ENCODE measurements at regions not wholly inside any gene's neighbourhood (a gene's known extent, or its start where the extent isn't known, plus 50 kb on each side); places are given as distances from the start of the nearest gene placed in this dataset.

GRCh38 chr5:9957214-9957613 is 292.5 kb downstream of the ATPSCKMT start:
- H3K27me3 Mint-ChIP-seq = no peaks in the 10 kb centered on the region
- H3K36me3 Mint-ChIP-seq = no peaks in the 10 kb centered on the region
- no peaks in the 10 kb centered on the region for H3K4me1 Mint-ChIP-seq
- no peak overlapping the region for H3K27ac Mint-ChIP-seq
- peaks cover 0 to 7% (median 5%) of the 10 kb centered on the region in 3 donors for H3K9me3 Mint-ChIP-seq
- no peak overlapping the region for H3K4me3 Mint-ChIP-seq

- Mint-ChIP-seq H3K9me3 (peaks cover 0 to 7% (median 7%) of the 10 kb centered on the region in 3 donors), H3K27ac (no peak overlapping the region), H3K36me3 (no peaks in the 10 kb centered on the region), H3K4me1 (no peaks in the 10 kb centered on the region), H3K4me3 (no peak overlapping the region), H3K27me3 (no peaks in the 10 kb centered on the region)
Observed at GRCh38 chr5:9956725-9957124, 293.0 kb downstream of the ATPSCKMT start.

DNA sequence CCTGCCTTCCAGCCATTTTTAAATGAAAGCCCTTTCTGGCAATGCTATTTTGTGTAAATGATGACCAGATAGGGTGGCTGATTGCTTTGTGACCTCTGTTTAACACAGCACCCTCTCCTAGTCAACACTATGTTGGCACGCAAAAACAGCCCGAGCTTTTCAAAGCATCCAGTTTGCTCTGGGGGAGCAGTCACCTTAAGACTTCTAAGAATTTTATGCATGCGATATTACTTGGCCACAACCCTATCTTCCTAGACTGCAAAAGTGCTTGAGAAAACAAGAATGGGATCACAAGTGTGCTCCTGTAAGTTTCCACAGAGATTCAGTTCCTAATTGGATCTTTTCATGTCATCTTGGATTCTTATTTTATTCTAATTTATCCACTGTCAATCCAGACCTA is 294.1 kb downstream of the ATPSCKMT start:
- Mint-ChIP-seq H3K4me3 (no peak overlapping the region), H3K4me1 (no peaks in the 10 kb centered on the region), H3K27me3 (no peaks in the 10 kb centered on the region), H3K27ac (no peak overlapping the region), H3K9me3 (peaks cover 0 to 7% (median 7%) of the 10 kb centered on the region in 3 donors), H3K36me3 (no peaks in the 10 kb centered on the region)

DNA sequence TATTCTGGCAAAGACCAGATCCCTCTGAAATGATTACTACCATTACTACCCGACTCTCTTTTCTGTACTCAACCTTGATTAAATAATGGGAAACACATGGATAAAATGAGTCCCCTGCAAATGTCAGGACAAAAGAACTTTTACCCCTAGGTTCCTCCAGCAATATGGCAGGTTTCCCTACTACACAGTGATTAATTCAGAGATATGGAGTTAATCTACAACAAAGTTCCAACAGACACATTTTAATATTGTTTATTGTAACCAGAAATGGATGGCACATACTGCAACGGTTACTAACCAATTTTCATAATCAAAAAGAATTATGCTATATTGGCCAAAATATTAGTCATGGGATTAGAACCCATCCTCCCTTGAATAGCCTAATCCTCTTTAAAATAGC is 294.8 kb downstream of the ATPSCKMT start:
- Mint-ChIP-seq H3K4me3 (no peak overlapping the region), H3K9me3 (peaks cover 0 to 7% (median 6%) of the 10 kb centered on the region in 3 donors), H3K36me3 (no peaks in the 10 kb centered on the region), H3K27ac (no peak overlapping the region), H3K4me1 (no peaks in the 10 kb centered on the region), H3K27me3 (no peaks in the 10 kb centered on the region)

GRCh38 chr5:9953691-9954090 is 296.0 kb downstream of the ATPSCKMT start:
- H3K27ac Mint-ChIP-seq = no peak overlapping the region
- H3K4me1 Mint-ChIP-seq = no peaks in the 10 kb centered on the region
- no peak overlapping the region for H3K4me3 Mint-ChIP-seq
- peaks cover 0 to 7% (median 7%) of the 10 kb centered on the region in 3 donors for H3K9me3 Mint-ChIP-seq
- H3K27me3 Mint-ChIP-seq = no peaks in the 10 kb centered on the region
- H3K36me3 Mint-ChIP-seq = no peaks in the 10 kb centered on the region

DNA sequence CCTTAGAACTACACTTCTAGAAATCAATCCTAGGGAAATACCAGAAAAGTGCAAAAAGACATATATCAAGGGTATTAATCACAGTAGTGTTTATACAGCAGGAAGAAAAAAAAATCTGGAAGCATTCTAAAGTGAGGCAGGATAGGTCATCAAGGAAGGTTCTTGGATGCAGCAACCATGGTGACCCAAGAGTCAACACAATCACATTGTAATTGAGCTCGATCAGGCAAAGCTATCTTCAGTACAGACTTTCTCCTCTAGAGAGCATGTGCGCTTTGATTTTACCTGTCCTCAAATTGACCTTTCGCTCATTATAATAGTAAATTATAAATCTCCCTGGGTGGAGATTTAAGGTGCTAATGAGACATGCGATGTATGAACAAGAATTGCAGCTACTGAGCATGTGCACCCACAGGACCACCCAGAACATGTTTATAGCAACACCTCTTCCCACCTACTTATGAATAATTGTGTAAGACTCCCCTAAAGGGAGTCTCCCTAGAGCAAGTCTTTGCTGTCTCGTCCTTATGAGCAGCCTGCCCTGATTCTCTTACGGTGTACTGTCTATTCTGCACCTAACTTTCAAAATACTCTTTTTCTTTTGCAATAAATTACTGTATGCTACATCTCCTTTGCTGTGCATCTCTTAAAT is 297.7 kb downstream of the ATPSCKMT start:
- peaks cover 0 to 7% (median 6%) of the 10 kb centered on the region in 3 donors for H3K9me3 Mint-ChIP-seq
- no peaks in the 10 kb centered on the region for H3K4me1 Mint-ChIP-seq
- H3K27me3 Mint-ChIP-seq = no peaks in the 10 kb centered on the region
- peak overlapping the region in 1 of 4 donors; percentile 13 for H3K4me3 Mint-ChIP-seq
- H3K36me3 Mint-ChIP-seq = no peaks in the 10 kb centered on the region
- H3K27ac Mint-ChIP-seq = no peak overlapping the region

- peaks cover 1 to 5% (median 5%) of the 10 kb centered on the region in 3 donors for H3K9me3 Mint-ChIP-seq
- H3K27me3 Mint-ChIP-seq = peaks cover 1% of the 10 kb centered on the region
- no peak overlapping the region for H3K27ac Mint-ChIP-seq
- H3K4me3 Mint-ChIP-seq = no peak overlapping the region
- H3K4me1 Mint-ChIP-seq = no peaks in the 10 kb centered on the region
- H3K36me3 Mint-ChIP-seq = no peaks in the 10 kb centered on the region
Observed at GRCh38 chr5:9947944-9948343, 301.7 kb downstream of the ATPSCKMT start.

- Mint-ChIP-seq H3K27me3 (peaks cover 1% of the 10 kb centered on the region), H3K4me3 (no peak overlapping the region), H3K9me3 (peaks cover 1 to 5% (median 3%) of the 10 kb centered on the region in 3 donors), H3K36me3 (no peaks in the 10 kb centered on the region), H3K27ac (no peak overlapping the region), H3K4me1 (no peaks in the 10 kb centered on the region)
Observed at GRCh38 chr5:9947225-9947714, 302.4 kb downstream of the ATPSCKMT start.

DNA sequence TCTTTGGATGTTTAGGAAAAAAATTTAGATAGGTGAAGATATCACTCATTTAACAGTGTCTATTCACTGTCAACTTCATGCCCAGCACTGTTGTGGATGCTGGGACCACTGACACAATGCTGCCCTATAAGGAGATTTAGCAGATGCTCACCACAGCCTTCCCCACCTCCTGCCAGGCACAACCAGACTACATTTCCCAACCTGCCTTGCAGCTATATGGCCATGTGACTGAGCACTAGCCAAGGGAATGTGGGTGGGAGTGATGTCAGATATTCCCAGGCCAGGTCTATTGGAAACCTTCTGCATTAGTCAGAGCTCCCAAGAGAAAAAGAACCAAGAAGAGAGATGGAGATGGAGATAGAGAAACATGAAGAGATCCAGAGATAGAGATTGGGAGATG is 302.6 kb upstream of the TAS2R1 start:
- Mint-ChIP-seq H3K4me1 (peaks cover 0 to 2% (median 0%) of the 10 kb centered on the region in 3 donors), H3K36me3 (no peaks in the 10 kb centered on the region), H3K27me3 (no peaks in the 10 kb centered on the region), H3K4me3 (no peak overlapping the region), H3K9me3 (peaks cover 2 to 12% (median 6%) of the 10 kb centered on the region in 3 donors), H3K27ac (no peak overlapping the region)

DNA sequence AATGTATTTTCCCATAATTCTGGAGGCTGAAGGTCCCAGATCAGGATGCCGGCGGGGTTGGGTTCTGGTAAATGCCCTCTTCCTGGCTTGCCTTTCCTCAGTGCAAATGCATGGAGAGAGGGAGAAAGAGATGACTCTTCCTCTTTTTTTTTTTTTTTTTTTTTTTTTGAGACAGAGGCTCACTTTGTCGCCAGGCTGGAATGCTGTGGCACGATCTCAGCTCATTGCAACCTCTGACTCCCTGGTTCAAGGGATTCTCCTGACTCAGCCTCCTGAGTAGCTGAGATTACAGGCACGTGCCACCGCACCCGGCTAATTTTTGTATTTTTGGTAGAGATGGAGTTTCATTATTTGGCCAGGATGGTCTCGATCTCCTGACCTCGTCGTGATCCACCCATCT is 300.0 kb upstream of the TAS2R1 start:
- Mint-ChIP-seq H3K27me3 (no peaks in the 10 kb centered on the region), H3K9me3 (peaks cover 2 to 12% (median 4%) of the 10 kb centered on the region in 3 donors), H3K36me3 (no peaks in the 10 kb centered on the region), H3K4me1 (no peaks in the 10 kb centered on the region), H3K27ac (no peak overlapping the region), H3K4me3 (no peak overlapping the region)

GRCh38 chr5:9928326-9928725 is 298.2 kb upstream of the TAS2R1 start:
- Mint-ChIP-seq H3K27me3 (no peaks in the 10 kb centered on the region), H3K9me3 (peaks cover 6 to 20% (median 7%) of the 10 kb centered on the region in 3 donors), H3K4me1 (no peaks in the 10 kb centered on the region), H3K36me3 (no peaks in the 10 kb centered on the region), H3K4me3 (no peak overlapping the region), H3K27ac (no peak overlapping the region)

GRCh38 chr5:9927521-9927997 is 297.4 kb upstream of the TAS2R1 start:
- Mint-ChIP-seq H3K4me3 (no peak overlapping the region), H3K4me1 (no peaks in the 10 kb centered on the region), H3K9me3 (peaks cover 5 to 16% (median 7%) of the 10 kb centered on the region in 3 donors), H3K36me3 (no peaks in the 10 kb centered on the region), H3K27ac (no peak overlapping the region), H3K27me3 (no peaks in the 10 kb centered on the region)

- Mint-ChIP-seq H3K36me3 (no peaks in the 10 kb centered on the region), H3K27ac (no peak overlapping the region), H3K4me3 (no peak overlapping the region), H3K27me3 (no peaks in the 10 kb centered on the region), H3K9me3 (peaks cover 7 to 16% (median 7%) of the 10 kb centered on the region in 3 donors), H3K4me1 (no peaks in the 10 kb centered on the region)
Observed at GRCh38 chr5:9927106-9927505, 297.0 kb upstream of the TAS2R1 start.

- Mint-ChIP-seq H3K4me1 (no peaks in the 10 kb centered on the region), H3K4me3 (no peak overlapping the region), H3K27me3 (no peaks in the 10 kb centered on the region), H3K9me3 (peaks cover 3 to 16% (median 7%) of the 10 kb centered on the region in 3 donors), H3K27ac (no peak overlapping the region), H3K36me3 (no peaks in the 10 kb centered on the region)
Observed at GRCh38 chr5:9924614-9925013, 294.5 kb upstream of the TAS2R1 start.

GRCh38 chr5:9922719-9923118 is 292.6 kb upstream of the TAS2R1 start:
- Mint-ChIP-seq H3K27ac (no peak overlapping the region), H3K4me1 (no peaks in the 10 kb centered on the region), H3K36me3 (no peaks in the 10 kb centered on the region), H3K4me3 (no peak overlapping the region), H3K9me3 (peaks cover 3 to 16% (median 7%) of the 10 kb centered on the region in 3 donors), H3K27me3 (no peaks in the 10 kb centered on the region)

- Mint-ChIP-seq H3K36me3 (no peaks in the 10 kb centered on the region), H3K9me3 (peaks cover 3 to 16% (median 7%) of the 10 kb centered on the region in 3 donors), H3K4me3 (no peak overlapping the region), H3K4me1 (no peaks in the 10 kb centered on the region), H3K27ac (no peak overlapping the region), H3K27me3 (no peaks in the 10 kb centered on the region)
Observed at GRCh38 chr5:9920697-9921096, 290.5 kb upstream of the TAS2R1 start.

Measured in IgD-negative memory B cell (primary cell).